ENCODE measurements at regions not wholly inside any gene's neighbourhood (a gene's known extent, or its start where the extent isn't known, plus 50 kb on each side); places are given as distances from the start of the nearest gene placed in this dataset.

DNA sequence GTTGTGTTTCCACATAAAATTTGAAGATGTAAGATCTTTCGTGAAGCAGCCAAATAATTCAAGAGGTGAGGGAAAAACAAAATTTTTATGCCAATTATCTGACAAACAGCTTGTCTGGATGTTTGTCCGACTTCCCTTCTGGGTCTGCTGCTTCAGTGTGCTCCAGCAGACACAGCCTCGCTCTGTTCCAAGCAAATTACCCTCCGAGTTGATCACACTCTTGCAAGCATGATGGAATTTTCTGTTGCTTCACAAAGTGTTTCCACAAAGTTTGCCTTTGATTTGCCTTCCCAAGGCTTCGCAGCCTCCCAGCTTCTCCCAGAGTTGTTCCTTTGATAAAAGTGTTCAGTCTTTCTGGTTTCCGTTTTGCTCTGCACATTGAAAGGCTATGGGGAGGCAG lies 78.4 kb upstream of the SEZ6L start:
- TF ChIP-seq, protein P1, sequence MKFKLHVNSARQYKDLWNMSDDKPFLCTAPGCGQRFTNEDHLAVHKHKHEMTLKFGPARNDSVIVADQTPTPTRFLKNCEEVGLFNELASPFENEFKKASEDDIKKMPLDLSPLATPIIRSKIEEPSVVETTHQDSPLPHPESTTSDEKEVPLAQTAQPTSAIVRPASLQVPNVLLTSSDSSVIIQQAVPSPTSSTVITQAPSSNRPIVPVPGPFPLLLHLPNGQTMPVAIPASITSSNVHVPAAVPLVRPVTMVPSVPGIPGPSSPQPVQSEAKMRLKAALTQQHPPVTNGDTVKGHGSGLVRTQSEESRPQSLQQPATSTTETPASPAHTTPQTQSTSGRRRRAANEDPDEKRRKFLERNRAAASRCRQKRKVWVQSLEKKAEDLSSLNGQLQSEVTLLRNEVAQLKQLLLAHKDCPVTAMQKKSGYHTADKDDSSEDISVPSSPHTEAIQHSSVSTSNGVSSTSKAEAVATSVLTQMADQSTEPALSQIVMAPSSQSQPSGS (CRISPR knock-in tag; IDR thresholded peaks at IDR 0.05; ENCODE audit: borderline replicate concordance, low read depth), result no peak
- TF ChIP-seq, protein P2, sequence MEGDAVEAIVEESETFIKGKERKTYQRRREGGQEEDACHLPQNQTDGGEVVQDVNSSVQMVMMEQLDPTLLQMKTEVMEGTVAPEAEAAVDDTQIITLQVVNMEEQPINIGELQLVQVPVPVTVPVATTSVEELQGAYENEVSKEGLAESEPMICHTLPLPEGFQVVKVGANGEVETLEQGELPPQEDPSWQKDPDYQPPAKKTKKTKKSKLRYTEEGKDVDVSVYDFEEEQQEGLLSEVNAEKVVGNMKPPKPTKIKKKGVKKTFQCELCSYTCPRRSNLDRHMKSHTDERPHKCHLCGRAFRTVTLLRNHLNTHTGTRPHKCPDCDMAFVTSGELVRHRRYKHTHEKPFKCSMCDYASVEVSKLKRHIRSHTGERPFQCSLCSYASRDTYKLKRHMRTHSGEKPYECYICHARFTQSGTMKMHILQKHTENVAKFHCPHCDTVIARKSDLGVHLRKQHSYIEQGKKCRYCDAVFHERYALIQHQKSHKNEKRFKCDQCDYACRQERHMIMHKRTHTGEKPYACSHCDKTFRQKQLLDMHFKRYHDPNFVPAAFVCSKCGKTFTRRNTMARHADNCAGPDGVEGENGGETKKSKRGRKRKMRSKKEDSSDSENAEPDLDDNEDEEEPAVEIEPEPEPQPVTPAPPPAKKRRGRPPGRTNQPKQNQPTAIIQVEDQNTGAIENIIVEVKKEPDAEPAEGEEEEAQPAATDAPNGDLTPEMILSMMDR (IDR thresholded peaks at IDR 0.05), result no peak
- TF ChIP-seq, protein P3, sequence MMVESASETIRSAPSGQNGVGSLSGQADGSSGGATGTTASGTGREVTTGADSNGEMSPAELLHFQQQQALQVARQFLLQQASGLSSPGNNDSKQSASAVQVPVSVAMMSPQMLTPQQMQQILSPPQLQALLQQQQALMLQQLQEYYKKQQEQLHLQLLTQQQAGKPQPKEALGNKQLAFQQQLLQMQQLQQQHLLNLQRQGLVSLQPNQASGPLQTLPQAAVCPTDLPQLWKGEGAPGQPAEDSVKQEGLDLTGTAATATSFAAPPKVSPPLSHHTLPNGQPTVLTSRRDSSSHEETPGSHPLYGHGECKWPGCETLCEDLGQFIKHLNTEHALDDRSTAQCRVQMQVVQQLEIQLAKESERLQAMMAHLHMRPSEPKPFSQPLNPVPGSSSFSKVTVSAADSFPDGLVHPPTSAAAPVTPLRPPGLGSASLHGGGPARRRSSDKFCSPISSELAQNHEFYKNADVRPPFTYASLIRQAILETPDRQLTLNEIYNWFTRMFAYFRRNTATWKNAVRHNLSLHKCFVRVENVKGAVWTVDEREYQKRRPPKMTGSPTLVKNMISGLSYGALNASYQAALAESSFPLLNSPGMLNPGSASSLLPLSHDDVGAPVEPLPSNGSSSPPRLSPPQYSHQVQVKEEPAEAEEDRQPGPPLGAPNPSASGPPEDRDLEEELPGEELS (CRISPR knock-in tag; IDR thresholded peaks at IDR 0.05), result no peak
- TF ChIP-seq, protein P4, sequence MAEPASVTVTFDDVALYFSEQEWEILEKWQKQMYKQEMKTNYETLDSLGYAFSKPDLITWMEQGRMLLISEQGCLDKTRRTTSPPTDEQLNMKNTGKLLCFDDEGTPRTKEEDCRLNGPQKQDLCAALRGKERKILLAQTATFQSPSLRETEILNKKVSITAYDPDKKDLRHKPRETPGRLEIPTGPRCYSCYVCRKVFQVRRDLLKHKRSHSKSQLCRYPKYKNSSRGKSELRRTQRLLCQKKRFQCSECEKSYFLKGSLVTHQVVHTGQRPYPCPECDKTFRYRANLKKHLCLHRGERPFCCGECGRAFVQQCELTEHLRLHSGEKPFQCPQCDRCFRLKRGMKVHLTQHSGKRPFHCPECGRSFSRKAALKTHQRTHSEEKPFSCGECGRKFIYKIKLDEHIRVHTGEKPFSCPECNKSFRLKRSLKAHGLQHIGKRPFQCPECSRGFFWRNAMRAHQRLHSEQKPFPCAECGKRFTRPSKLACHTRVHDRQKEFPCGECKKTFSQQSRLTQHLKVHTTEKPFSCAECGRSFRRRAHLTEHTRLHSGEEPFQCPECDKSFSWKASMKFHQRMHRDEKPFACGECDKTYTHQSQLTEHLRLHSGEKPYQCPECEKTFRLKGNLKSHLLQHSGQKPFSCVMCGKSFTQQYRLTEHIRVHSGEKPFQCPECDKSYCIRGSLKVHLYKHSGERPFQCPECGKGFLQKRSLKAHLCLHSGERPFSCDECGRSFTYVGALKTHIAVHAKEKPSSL (CRISPR knock-in tag; conservative IDR thresholded peaks at IDR 0.05), result no peak
- no peak for TF ChIP-seq SP1 (CRISPR knock-in tag; conservative IDR thresholded peaks at IDR 0.05)
- no peak for TF ChIP-seq NFE2L1 (CRISPR knock-in tag; IDR thresholded peaks at IDR 0.05)

Data from WTC11 (cell line).